Activated CD4-positive, alpha-beta T cell treated with anti-CD3 and anti-CD28 coated beads, Interleukin-2, amount 10 ng/mL, durations not matched to agents 7 days and 5 days (primary cell): ENCODE measurements at regions not wholly inside any gene's neighbourhood (a gene's known extent, or its start where the extent isn't known, plus 50 kb on each side); places are given as distances from the start of the nearest gene placed in this dataset.

Experiments used
- CTCF ChIA-PET: fragments of 350-600 bp; sonication (Branson Sonifier 250); formaldehyde crosslinking; loops from one replicate; lab custom pipeline; 2021; ENCODE audit warnings: antibody characterized with exemption; lab: Charles Lee
- POLR2A ChIA-PET: fragments of 350-600 bp; sonication (Branson Sonifier 250); formaldehyde crosslinking; loops from one replicate; lab custom pipeline; 2021; ENCODE audit warnings: antibody characterized with exemption; lab: Charles Lee
- DNase-seq: peaks from one replicate; pipeline ENCODE4 v3.0.0-alpha.2; 2020
- H3K27ac Mint-ChIP-seq: one replicate; pipeline ENCODE4 v1.8.0; 2021; ENCODE audit warnings: mild to moderate bottlenecking, moderate library complexity, mixed read lengths
- H3K27me3 Mint-ChIP-seq: one replicate; pipeline ENCODE4 v1.8.0; 2021; ENCODE audit warnings: mixed read lengths
- H3K36me3 Mint-ChIP-seq: one replicate; pipeline ENCODE4 v1.8.0; 2021; ENCODE audit warnings: low read depth, mixed read lengths
- H3K4me1 Mint-ChIP-seq: one replicate; pipeline ENCODE4 v1.8.0; 2021; ENCODE audit warnings: mixed read lengths
- H3K4me3 Mint-ChIP-seq: one replicate; pipeline ENCODE4 v1.8.0; 2021; ENCODE audit warnings: mild to moderate bottlenecking, moderate library complexity, mixed read lengths
- H3K9me3 Mint-ChIP-seq: one replicate; pipeline ENCODE4 v1.8.0; 2021; ENCODE audit warnings: mixed read lengths

DNA sequence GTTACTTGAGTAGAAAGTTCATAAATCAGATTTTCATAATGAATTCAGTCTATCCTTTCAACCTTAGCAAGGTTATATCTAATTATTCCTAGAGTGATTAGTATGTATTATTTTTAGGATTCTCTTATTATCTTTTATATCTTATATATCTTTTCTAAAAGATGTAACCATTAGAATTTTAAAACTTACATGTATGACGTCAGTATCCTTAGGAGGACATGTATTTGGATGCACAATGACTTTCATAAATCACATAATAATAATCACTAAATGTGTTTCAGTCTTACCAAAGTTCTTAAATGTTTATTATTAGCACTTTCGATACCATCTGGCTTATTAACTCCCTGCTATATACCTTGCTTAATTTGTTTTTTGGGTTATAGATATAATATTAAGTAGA, 1400.5 kb upstream of the IGFBP7 start:
- no peak overlapping the region for H3K4me3 Mint-ChIP-seq
- POLR2A ChIA-PET: no interaction called here
- H3K36me3 Mint-ChIP-seq: no peaks in the 10 kb centered on the region

GRCh38 chr4:58507079-58507478, 1396.9 kb upstream of the IGFBP7 start:
- POLR2A ChIA-PET: no interaction called here

More for the DNA sequence above, 1400.5 kb upstream of the IGFBP7 start:
- Mint-ChIP-seq H3K9me3 (peaks cover 2% of the 10 kb centered on the region), H3K4me1 (no peaks in the 10 kb centered on the region), H3K27me3 (no peaks in the 10 kb centered on the region), H3K27ac (no peak overlapping the region)
- CTCF ChIA-PET: no interaction called here
- DNase-seq: no peak

DNA sequence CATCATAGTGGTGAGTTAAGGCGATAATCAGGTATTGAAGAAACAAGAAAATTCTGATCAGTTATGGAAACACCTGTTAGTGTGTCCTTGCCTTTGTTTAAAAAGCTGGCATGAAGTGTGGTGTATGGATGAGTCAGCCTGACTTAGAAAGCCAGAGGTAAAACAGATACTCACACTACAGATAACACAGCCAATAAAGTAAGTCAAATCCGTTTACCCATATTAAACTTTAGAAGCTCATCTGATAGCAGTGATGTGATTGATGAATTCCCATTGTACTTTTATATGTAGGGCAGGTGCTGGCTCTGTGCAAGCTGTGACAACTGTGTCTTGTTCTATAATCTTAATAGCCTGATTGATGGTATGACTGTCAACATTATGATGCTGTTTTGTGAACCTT, 1392.7 kb upstream of the IGFBP7 start:
- peaks cover 3% of the 10 kb centered on the region for H3K9me3 Mint-ChIP-seq
- no peak for DNase-seq
- no peaks in the 10 kb centered on the region for H3K36me3 Mint-ChIP-seq
- no peaks in the 10 kb centered on the region for H3K27me3 Mint-ChIP-seq
- no peak overlapping the region for H3K4me3 Mint-ChIP-seq
- no peaks in the 10 kb centered on the region for H3K4me1 Mint-ChIP-seq
- no peak overlapping the region for H3K27ac Mint-ChIP-seq
- ChIA-PET CTCF (no interaction called here), POLR2A (no interaction called here)

More at GRCh38 chr4:58507079-58507478, 1396.9 kb upstream of the IGFBP7 start:
- Mint-ChIP-seq H3K36me3 (no peaks in the 10 kb centered on the region), H3K9me3 (no peaks in the 10 kb centered on the region), H3K4me1 (no peaks in the 10 kb centered on the region), H3K27ac (no peak overlapping the region), H3K4me3 (no peak overlapping the region), H3K27me3 (no peaks in the 10 kb centered on the region)
- no peak for DNase-seq
- CTCF ChIA-PET: no interaction called here

- ChIA-PET POLR2A (no interaction called here), CTCF (no interaction called here)
Observed at GRCh38 chr4:58499182-58499581, 1389.0 kb upstream of the IGFBP7 start.

GRCh38 chr4:58491620-58492019, 1381.4 kb upstream of the IGFBP7 start:
- H3K4me3 Mint-ChIP-seq: no peak overlapping the region
- H3K27ac Mint-ChIP-seq: no peak overlapping the region
- peaks cover 3% of the 10 kb centered on the region for H3K9me3 Mint-ChIP-seq
- ChIA-PET POLR2A (no interaction called here), CTCF (no interaction called here)
- H3K36me3 Mint-ChIP-seq: no peaks in the 10 kb centered on the region
- DNase-seq: no peak
- no peaks in the 10 kb centered on the region for H3K27me3 Mint-ChIP-seq
- H3K4me1 Mint-ChIP-seq: no peaks in the 10 kb centered on the region

More at GRCh38 chr4:58499182-58499581, 1389.0 kb upstream of the IGFBP7 start:
- no peak overlapping the region for H3K4me3 Mint-ChIP-seq
- no peaks in the 10 kb centered on the region for H3K27me3 Mint-ChIP-seq
- no peaks in the 10 kb centered on the region for H3K36me3 Mint-ChIP-seq
- no peak for DNase-seq
- H3K27ac Mint-ChIP-seq: no peak overlapping the region
- H3K4me1 Mint-ChIP-seq: no peaks in the 10 kb centered on the region
- peaks cover 3% of the 10 kb centered on the region for H3K9me3 Mint-ChIP-seq

GRCh38 chr4:58477950-58478349, 1367.8 kb upstream of the IGFBP7 start:
- Mint-ChIP-seq H3K36me3 (no peaks in the 10 kb centered on the region), H3K27ac (no peak overlapping the region), H3K4me1 (no peaks in the 10 kb centered on the region), H3K9me3 (peaks cover 3% of the 10 kb centered on the region), H3K27me3 (no peaks in the 10 kb centered on the region), H3K4me3 (no peak overlapping the region)
- DNase-seq: no peak
- CTCF ChIA-PET: no interaction called here
- POLR2A ChIA-PET: no interaction called here

DNA sequence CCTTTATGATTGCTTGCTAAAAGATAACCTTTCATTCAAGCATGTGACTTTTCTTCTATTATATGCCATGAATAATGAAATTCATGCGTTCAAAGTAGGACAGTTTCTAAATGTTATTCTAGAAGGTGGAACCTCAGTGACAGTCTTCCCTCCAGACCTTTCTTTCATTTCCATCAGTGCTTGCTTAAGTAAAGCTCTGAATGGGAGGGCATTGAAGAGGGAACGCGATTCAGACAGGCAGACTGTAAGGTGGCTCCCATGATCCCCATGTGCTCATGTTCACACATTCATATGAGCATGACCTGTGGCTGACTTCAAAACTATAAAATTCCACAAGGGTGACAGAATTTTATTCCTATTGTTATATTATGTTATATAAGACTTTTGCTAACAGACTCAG, 1367.3 kb upstream of the IGFBP7 start:
- DNase-seq: no peak
- Mint-ChIP-seq H3K27me3 (no peaks in the 10 kb centered on the region), H3K9me3 (peaks cover 3% of the 10 kb centered on the region), H3K4me1 (no peaks in the 10 kb centered on the region), H3K27ac (no peak overlapping the region), H3K36me3 (no peaks in the 10 kb centered on the region), H3K4me3 (no peak overlapping the region)
- POLR2A ChIA-PET: no interaction called here
- CTCF ChIA-PET: no interaction called here

- Mint-ChIP-seq H3K4me3 (no peak overlapping the region), H3K27ac (no peak overlapping the region), H3K36me3 (no peaks in the 10 kb centered on the region), H3K9me3 (peaks cover 3% of the 10 kb centered on the region), H3K4me1 (no peaks in the 10 kb centered on the region), H3K27me3 (no peaks in the 10 kb centered on the region)
- CTCF ChIA-PET: no interaction called here
- POLR2A ChIA-PET: no interaction called here
- no peak for DNase-seq
Observed at GRCh38 chr4:58475097-58475496, 1364.9 kb upstream of the IGFBP7 start.

GRCh38 chr4:58465031-58465430, 1354.8 kb upstream of the IGFBP7 start:
- ChIA-PET POLR2A (no interaction called here), CTCF (no interaction called here)
- Mint-ChIP-seq H3K4me3 (no peak overlapping the region), H3K4me1 (no peaks in the 10 kb centered on the region), H3K27ac (no peak overlapping the region), H3K9me3 (peaks cover 4% of the 10 kb centered on the region), H3K27me3 (no peaks in the 10 kb centered on the region), H3K36me3 (no peaks in the 10 kb centered on the region)
- DNase-seq: no peak

DNA sequence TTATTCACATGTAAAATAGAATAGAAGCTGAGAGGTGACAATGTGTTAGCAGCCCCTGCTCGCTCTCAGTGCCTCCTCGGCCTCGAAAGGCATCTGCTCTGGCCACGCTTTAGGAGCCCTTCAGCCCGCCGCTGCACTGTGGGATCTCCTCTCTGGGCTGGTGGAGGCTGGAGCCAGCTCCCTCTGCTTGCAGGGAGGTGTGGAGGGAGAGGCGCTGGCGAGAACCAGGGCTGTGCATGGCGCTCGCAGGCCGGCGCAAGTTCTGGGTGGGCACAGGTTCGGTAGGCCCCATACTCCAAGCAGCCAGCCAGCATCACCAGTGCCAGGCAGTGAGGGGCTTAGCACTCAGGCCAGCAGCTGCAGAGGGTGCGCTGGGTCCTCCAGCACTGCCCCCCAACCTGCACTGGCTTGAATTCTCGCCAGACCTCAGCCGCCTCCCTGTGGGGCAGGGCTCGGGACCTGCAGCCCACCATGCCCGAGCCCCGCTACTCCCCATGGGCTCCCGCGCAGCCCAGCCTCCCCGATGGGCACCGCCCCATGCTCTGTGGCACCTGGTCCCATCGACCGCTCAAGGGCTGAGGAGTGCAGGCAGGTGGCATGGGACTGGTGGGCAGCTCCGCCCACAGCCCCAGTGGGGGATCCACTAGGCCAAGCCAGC, 1346.7 kb upstream of the IGFBP7 start:
- H3K4me3 Mint-ChIP-seq: no peak overlapping the region
- ChIA-PET CTCF (no interaction called here), POLR2A (no interaction called here)
- no peaks in the 10 kb centered on the region for H3K4me1 Mint-ChIP-seq
- H3K9me3 Mint-ChIP-seq: peaks cover 9% of the 10 kb centered on the region
- no peaks in the 10 kb centered on the region for H3K36me3 Mint-ChIP-seq
- H3K27me3 Mint-ChIP-seq: no peaks in the 10 kb centered on the region
- H3K27ac Mint-ChIP-seq: no peak overlapping the region
- DNase-seq: no peak

GRCh38 chr4:58453956-58454355, 1343.8 kb upstream of the IGFBP7 start:
- Mint-ChIP-seq H3K4me1 (no peaks in the 10 kb centered on the region), H3K36me3 (no peaks in the 10 kb centered on the region), H3K4me3 (no peak overlapping the region), H3K27ac (no peak overlapping the region), H3K27me3 (no peaks in the 10 kb centered on the region), H3K9me3 (peaks cover 5% of the 10 kb centered on the region)
- DNase-seq: no peak
- ChIA-PET POLR2A (no interaction called here), CTCF (no interaction called here)

GRCh38 chr4:58451707-58452106, 1341.5 kb upstream of the IGFBP7 start:
- Mint-ChIP-seq H3K4me1 (no peaks in the 10 kb centered on the region), H3K4me3 (no peak overlapping the region), H3K36me3 (no peaks in the 10 kb centered on the region), H3K27me3 (no peaks in the 10 kb centered on the region), H3K9me3 (peaks cover 3% of the 10 kb centered on the region), H3K27ac (no peak overlapping the region)
- DNase-seq: no peak
- ChIA-PET POLR2A (no interaction called here), CTCF (no interaction called here)

- Mint-ChIP-seq H3K36me3 (no peaks in the 10 kb centered on the region), H3K4me1 (no peaks in the 10 kb centered on the region), H3K27ac (no peak overlapping the region), H3K9me3 (peaks cover 16% of the 10 kb centered on the region), H3K27me3 (no peaks in the 10 kb centered on the region), H3K4me3 (no peak overlapping the region)
- POLR2A ChIA-PET: no interaction called here
- DNase-seq: no peak
- CTCF ChIA-PET: no interaction called here
Observed at GRCh38 chr4:58435871-58436270, 1325.7 kb upstream of the IGFBP7 start.

DNA sequence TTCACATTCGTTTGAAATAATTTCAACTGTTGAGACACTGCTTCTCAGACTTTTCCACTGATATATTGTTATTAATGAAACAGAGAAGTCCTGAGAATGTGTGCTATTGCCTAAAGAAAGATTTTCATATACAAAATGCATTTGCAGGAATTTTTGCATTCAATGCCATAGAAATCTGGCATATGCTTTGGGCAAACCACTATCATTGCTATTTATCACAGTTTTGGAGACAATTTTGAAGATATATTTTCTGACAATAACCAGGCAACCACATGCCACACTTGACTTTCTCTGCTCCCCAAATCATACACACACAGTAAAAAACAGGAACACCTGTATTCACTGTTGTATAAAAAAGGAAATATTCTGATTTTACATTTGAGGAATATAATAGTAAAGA, 1303.7 kb upstream of the IGFBP7 start:
- no peaks in the 10 kb centered on the region for H3K27me3 Mint-ChIP-seq
- POLR2A ChIA-PET: no interaction called here

More for the DNA sequence above, 1303.7 kb upstream of the IGFBP7 start:
- CTCF ChIA-PET: no interaction called here
- Mint-ChIP-seq H3K9me3 (peaks cover 3% of the 10 kb centered on the region), H3K4me1 (no peaks in the 10 kb centered on the region), H3K4me3 (no peak overlapping the region), H3K36me3 (no peaks in the 10 kb centered on the region), H3K27ac (no peak overlapping the region)
- no peak for DNase-seq
